Adrenal gland (tissue), 5 donors: ENCODE measurements at regions not wholly inside any gene's neighbourhood (a gene's known extent, or its start where the extent isn't known, plus 50 kb on each side); places are given as distances from the start of the nearest gene placed in this dataset.

Experiments
- CTCF ChIP-seq, 6 experiments: fragments of 450-650 bp in 4 of 6; fragments of 200-600 bp in 2 of 6; sonication (generic) in 1 of 6; IDR thresholded peaks; 1 replicate in 5 of 6; 2 replicates in 1 of 6; pipeline versions ENCODE4 v1.5.1 to v1.8.0; 2016 to 2021; ENCODE audit warnings: antibody characterized with exemption in 6 of 6, mild to moderate bottlenecking in 2 of 6, moderate library complexity in 1 of 6
- POLR2A ChIP-seq, 2 donors: fragments of 450-650 bp; IDR thresholded peaks; one replicate each; pipeline ENCODE4 v1.6.1; 2017; ENCODE audit warnings: antibody characterized with exemption in 2 of 2, mild to moderate bottlenecking in 2 of 2, moderate library complexity in 1 of 2
- donor health status: DM: no; HTN: no; CAD: no.

DNA sequence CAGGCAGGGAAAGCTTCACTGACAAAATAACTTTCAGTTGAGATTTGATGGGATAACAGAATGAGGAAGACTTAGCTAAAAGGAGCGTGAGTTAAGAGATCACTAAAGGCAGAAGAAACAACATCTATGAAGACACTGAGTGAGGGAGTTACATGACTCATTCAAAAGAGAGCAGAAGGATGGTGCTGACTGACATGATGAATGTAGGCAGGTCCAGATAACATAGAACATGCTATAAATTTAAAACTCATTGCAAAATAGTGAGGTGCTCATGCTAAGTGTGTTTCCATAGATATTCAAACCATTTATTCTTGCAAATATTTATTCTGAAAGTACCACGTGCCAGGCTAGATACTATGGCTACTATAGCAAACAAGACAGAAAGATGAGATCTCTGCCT lies 116.4 kb upstream of the DGKB start:
- TF ChIP-seq CTCF (IDR thresholded peaks at IDR 0.05) (no peak), POLR2A (IDR thresholded peaks at IDR 0.05) (no peak)
